Liver (tissue), 2 donors: ENCODE measurements at regions not wholly inside any gene's neighbourhood (a gene's known extent, or its start where the extent isn't known, plus 50 kb on each side); places are given as distances from the start of the nearest gene placed in this dataset.

Experiments used
- HNF4G ChIP-seq: IDR thresholded peaks from 2 replicates; pipeline ENCODE4 v1.6.1; 2016; ENCODE audit warnings: antibody characterized with exemption
- REST ChIP-seq: IDR thresholded peaks from 2 replicates; pipeline ENCODE4 v1.6.1; 2016; ENCODE audit warnings: antibody characterized with exemption, mild to moderate bottlenecking
- donor health status: healthy.

- TF ChIP-seq REST: no peak
- TF ChIP-seq HNF4G: no peak
These were observed 134.9 kb downstream of the FGF9 start for GRCh38 chr13:21805733-21806132.
